Fibroblast of the conjunctiva (primary cell): ENCODE measurements at regions not wholly inside any gene's neighbourhood (a gene's known extent, or its start where the extent isn't known, plus 50 kb on each side); places are given as distances from the start of the nearest gene placed in this dataset.
"Not testable (repeated sequence)": the region's sequence is repeated elsewhere in the genome, so short reads cannot be mapped to it uniquely, and the experiment has no call there.

Experiments
- DNase-seq: peaks from one replicate; pipeline ENCODE4 v3.0.0-alpha.2; 2010; ENCODE audit warnings: low read depth

DNA sequence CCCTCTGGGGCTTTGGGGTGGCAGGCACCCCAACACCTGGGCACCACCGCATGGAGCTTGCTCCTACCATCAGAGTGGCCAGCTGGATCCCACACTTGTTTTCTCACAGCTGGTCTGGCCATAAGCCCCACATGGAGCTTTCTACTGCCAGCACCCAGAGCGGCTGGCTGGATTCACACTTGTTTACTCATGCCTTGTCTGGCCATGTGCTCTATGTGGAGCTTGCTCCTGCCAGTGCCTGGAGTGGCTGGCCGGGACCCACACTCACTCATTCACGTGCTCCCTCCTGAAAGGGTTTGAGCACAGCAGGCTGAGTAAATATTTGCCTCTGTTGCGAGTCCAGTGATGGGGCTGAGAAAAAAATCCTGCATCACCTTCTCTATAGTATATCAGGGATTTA lies 487.0 kb downstream of the CD109 start:
- no peak for DNase-seq

DNA sequence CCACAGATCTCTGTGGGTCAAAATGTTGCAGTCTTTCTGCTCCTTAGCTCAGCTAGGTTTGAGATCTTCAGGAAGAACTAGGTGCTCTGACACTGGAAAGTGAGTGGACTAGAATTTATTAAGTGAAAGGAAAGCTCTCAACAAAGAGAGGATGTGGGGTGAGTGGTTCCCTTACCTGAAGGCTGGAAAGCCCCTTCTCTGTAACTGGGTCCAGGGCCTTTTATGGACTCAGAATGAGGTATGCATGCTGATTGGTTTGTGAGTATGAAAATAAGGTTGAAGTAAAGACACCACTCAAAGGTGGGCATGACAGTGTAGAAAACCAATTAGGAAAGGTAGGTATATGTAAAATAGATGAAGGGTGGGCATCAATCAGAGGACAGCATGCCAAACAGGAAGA lies 485.5 kb downstream of the CD109 start:
- DNase-seq = no peak

DNA sequence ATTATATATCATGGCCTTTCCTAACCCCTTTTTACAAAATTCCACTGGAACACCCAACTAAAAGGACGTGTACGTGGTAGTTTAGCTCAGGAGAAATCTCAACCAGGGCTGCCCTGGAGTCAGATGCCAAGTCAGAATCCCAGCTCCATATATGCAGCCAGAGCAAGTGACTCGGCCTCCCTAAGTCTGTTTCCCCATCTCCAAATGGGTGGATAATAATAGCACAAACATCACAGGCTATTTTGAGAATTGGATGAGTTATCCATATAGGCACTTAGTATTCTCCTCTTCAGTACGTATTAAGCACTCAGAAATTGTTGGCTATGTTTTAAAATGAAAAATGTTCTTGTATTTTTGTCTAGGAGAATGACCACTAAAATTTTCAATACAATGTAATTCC lies 481.5 kb downstream of the CD109 start:
- DNase-seq = no peak

DNA sequence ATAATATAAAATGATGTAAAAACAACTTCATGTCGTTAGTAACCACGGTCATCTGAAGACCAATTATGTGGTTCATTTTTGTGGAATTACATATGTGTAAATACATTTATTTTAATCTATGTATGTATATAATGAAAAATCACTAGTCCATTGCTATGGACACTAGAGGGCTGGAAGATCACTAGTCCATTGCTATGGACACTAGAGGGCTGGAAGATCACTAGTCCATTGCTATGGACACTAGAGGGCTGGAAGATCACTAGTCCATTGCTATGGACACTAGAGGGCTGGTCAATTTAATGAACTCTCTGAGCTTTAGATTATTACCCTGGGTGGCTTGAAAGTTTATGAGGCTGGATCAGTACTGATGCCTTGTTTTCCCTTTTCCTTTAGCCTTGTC lies 474.5 kb downstream of the CD109 start:
- not testable (repeated sequence) for DNase-seq

DNA sequence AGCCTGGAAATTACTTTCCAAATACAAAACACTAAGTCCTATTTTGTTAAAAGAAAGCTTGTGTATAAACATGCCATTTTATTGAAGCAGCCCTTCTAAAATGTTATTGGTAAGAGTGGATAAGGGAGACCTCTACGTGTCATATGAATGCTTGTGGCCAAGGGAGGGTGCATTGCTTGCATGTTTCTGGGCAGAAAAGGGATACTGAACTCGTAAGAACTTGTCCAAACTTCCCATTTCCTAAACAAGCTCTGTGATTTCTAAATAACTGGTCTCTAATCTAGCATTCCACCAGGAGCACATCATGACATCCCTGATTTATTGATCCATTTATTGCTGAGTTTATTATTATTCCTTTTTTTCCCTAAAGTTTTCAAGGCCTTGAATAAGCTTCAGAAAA lies 474.1 kb downstream of the CD109 start:
- DNase-seq = no peak

DNA sequence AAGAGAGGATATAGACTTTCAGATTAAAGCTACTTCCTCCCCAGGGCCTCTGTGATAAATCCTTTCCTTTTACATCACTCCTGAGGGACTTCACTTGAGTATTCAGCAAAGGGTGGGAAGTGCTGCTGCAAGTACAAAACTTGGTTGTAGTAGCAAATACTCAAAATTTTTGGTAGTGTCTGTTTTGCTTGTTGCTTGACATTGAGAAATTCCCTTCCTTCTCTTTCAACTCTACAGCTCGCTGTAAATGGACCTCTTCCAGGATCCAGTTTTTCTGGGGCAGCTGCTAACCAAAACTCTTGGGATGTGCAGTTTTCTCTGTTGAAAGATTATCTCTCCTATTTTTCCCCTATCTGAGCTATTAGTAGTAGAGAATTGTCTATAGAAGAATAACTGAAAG lies 472.0 kb downstream of the CD109 start:
- DNase-seq = no peak

DNA sequence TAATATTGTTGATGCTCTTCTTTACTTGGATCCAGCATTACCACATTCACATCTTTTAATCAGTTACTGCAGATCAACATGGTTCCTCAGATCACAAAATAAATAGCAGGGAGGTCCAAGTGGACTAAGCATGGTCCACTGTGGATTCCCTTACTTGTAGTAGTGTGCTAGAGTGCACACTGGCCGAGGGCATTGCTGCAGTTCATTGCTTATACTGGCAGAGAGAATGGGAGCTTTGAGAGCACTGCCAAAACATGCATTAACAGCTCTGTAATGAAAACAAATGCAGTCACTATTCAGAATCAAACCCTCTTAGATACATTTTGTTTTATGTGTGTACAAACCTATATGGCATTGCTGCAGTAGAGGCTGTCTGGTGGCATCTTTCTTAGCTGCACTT lies 471.5 kb downstream of the CD109 start:
- peak; percentile 12 for DNase-seq

DNA sequence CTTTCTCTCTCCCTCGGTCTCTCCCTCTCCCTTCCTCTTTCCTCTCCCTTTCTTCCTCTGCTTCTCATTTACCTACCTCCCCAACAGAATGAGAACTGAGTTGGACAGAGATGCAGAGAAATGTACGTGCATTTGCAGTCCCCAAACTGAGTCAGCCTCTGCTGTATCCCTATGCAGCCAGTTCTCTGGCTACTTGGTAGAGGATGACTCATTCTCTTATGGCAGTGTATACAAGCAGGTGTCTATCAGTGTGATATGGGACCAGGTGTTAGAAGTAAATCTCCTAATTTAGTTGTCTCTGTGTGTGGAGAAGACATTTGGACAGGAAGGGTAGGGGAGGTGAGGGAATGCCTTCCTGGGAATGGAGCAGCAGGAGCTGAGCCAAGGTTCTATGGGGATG lies 470.8 kb downstream of the CD109 start:
- no peak for DNase-seq

DNA sequence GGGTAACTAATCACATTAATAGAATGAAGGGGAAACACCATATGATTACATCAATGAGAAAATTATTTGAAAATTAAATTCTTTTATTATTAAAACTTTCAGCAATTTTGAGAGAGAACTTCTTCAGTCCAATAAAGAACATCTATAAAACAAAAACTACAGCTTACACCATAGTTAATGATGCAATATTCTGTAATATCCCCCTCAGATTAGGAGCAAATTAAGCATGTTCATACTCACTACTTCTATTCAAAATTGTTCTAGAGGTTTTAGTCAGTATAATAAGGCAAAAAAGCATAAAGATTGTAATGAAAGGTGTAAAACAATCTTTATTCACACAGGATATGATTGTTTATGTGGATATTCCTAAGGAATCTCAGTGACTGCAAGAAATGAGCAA lies 465.4 kb downstream of the CD109 start:
- DNase-seq = peak; percentile 18

DNA sequence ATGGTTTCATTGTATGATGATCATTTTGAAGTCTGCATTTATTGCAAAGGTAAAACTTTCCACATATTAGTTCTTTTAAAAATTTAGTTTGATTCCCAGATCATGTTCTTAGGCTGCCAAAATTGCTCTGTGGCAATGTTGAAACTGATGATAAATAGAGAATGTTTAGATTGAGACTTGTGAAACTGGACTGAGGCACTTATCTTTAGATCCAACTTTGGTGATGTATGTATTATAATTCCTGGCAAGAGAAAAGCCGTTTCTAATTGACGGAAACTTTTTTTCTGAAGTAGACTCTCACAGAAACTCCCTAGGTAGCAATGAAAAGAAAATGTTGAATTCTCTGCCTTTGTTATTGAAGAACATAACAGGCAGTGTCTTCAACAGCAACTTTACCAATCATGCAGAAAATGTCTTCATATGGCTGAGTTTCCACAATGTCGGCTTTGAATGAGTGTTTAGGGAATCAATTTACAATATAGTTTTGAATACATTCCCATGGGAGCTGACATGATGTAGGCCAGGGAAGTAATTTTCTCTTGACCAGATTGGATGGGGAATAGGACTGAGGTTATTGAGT lies 456.2 kb downstream of the CD109 start:
- no peak for DNase-seq

DNA sequence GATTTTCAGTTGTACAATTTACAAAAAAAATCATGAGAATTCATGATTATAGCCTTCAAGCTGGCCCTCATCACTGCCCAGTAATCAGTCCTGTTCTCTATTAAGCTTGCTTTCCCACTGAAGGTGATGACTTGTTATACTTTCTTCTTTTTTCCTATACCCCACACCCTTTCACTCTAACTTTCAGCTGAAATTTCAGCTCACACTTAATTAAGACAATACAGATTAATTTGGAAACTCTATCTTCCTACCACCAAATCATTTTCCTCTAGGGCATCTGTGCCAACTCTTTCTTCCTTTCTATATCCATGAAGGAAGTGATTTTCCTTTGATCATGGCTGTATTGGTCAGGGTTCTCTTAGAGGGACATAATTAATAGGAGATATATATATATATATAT lies 449.9 kb downstream of the CD109 start:
- no peak for DNase-seq

DNA sequence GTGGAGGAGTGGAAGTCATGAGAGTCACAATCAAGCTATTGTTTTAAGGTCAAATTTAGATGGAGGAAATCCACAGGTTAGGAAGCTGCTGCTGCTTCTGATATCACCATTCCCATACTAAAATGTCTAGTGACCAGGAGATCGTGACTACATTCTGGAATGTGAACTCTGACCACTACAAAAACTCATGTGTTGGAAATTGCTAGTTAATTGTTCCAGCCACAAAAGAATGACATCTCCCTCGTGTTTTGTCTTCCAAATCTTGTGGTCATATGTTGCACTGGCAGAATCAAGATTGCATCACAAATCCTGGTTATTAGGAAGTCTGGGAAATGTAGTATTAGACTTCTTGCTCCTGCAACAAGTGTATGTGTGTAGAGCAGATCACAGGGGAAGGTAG lies 441.9 kb downstream of the CD109 start:
- DNase-seq = peak; percentile 81

DNA sequence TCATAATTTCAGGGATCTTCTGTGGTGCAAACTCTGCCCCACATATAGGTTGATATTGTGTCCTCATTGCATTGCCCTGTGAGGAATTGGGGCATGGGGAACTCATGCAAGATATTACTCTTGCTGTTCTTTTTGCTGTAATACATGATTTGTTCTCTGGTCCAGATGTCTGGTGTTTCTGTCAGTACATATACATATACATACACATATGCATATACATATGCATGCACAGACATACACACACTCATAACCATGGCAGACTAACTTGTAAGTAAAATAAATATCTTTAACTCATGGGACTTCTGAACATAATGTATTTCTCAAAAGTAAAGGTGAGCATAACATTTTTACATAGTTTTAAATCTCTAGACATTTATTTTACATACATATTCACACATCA lies 438.3 kb downstream of the CD109 start:
- no peak for DNase-seq

DNA sequence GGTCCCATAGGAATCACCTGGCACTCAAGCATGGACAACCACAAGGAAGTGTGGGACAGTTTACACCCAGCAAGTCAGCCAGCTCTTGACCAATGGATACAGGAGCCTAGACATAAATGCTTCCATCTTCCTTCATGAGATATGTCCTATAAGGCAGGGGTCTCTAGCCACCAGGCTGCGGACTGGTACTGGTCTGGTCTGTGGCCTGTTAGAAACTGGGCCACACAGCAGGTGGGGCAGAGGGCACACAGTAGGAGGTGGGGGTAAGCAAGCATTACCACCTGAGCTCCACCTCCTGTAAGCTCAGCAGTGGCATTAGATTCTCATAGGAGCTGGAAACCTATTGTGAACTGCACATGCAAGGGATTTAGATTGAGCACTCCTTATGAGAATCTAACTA lies 437.1 kb downstream of the CD109 start:
- no peak for DNase-seq

DNA sequence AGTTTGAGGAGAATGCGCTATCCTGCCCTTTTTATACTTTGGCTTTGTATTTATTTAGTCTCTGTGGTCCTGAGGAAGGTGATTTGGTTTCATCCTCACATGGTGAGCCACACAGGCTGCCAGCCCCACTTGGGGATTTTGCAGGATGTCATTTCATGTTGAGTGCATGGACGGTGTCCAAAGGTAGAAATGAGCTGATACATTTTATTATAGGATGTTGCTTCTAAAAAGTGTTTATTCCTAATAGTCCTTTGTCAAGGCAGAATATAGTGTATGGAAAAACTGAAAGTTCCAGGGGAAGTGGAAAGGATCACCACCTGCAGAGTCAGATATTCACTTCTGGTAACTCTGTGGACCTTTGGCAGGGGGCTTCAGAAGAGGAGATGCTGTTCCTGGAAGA lies 434.6 kb downstream of the CD109 start:
- no peak for DNase-seq

DNA sequence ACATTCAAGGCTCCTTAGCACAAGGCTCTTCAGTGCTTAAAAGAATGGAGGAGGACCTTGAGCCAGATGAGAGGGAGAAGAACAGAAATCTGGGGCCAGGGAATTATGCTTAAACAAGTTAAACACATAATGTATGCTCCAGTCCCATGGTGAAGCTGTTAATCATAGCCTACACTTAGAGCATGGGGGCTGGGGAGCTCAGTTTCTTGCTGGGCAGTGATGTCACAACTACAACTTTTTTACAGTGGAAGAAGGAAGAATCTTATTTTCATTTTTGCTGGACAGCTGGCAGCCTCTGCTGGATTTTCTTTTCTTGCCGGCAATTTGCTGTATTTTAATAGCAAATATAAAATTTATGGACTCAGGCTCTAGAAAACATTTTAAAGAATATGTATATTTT lies 432.5 kb downstream of the CD109 start:
- no peak for DNase-seq

DNA sequence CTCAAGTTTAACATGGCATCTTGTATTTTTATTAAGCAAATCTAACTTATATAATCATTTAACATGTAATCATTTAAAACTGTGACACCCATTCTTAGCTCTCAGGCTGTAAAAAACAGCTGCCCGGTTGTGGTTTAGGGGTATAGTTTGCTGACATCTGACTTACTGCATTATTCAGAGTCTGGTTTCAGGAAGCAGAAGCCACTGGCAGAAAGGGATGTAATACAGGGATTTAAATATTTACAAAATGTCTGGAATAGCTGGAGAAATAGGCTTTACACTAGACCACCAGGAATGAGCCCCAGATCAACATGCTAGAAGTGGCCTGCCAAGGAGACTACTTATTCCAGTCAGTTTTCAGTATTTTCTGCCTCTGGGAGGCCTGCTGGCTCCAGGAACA lies 421.1 kb downstream of the CD109 start:
- no peak for DNase-seq

DNA sequence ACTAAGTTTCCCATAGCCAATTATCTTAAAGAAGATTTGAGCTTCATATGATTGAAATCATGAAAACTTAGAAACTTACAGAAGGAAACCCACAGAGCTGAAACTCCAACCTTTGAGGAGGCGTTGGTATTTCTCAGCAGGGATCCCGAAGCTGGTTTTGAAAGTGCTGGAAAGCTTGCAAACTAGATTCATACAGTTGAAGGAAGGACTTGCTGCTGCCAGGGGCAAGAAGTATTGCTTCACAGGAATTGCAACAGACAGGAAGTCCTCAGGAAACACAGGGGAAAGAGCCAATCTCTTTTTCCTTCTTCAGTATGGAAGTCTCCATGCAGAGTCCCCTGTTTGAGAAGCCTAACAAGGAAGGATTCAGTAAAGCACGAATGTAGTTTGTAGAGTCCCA lies 419.7 kb downstream of the CD109 start:
- no peak for DNase-seq

DNA sequence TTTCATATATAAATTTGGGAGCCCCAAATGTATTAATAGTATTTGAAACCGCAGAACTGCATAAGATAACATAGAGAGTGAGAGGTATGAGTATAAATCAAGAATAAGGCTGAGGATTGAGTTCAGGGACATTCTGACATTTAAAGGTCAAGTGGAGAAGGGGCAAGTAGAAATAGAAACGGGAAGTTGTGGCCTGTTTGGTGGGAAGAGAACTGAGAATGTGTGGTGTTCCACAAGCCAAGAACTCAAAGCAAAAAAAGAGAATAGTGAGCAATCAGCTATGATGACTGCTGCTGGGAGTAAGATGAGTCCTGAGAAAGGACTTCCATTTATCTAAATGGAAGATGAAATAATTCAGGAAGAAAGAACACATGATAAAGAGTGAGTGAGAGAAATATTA lies 418.4 kb downstream of the CD109 start:
- no peak for DNase-seq

DNA sequence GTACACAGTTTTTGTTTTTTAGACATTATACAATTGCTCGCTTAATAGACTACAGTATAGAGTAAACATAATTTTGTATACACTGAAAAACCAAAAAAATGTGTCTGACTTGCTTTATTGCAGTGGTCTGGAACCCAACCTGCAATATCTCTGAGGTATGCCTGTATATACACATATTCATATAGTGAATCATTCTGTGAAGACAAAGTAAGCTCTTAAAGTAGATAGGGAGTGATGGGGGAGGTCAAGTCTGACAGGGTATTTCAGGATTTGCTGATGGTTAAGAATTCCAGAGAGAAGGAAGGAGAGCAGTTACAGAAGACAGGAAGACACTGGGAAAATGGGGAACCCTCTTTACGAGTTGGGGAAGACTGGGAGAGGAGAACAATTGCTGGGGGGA lies 417.9 kb downstream of the CD109 start:
- no peak for DNase-seq

DNA sequence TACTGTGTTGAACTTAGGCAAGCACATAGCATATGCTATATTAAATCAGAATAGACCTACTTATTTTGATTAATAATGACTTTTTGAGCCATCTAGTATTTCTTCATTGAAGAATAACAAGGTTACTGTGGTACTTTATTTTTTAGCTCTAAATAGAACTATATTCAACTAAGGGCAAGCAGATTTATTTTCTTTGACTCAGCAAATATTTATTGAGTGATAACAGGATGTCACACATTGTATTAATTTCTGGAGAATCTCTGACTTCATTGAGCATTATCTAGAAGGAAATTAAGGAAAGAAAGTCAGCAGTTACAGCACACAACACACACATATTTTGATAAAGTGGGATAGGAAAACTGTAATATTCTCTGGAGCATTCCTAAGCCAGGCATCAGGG lies 407.4 kb downstream of the CD109 start:
- no peak for DNase-seq

DNA sequence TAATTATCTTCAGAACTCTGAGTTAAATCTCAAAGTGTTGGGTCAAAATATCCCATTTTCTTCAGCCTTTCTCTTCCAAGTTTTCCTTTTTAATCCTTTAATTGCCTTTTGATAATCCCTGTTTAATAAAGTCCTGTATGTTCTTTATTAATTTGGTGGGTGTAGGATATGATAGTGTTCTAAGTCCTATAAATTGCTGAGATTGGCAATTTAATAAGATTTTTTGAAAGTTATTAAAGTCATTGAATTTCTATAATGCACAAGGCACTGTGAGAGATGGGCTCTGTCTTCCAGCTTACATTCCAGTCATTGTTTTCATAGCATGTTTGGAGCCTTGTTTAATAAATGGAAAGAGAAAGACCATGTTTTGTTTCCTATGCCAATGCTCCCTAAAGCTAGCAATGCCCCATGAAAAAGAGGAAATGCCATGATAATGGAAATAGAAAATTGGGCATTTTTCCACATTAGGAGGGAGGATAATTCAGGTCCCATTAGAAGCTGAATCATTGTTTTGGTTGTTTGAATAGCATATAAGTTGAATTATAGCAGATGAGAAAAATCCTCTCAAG lies 404.8 kb downstream of the CD109 start:
- no peak for DNase-seq

DNA sequence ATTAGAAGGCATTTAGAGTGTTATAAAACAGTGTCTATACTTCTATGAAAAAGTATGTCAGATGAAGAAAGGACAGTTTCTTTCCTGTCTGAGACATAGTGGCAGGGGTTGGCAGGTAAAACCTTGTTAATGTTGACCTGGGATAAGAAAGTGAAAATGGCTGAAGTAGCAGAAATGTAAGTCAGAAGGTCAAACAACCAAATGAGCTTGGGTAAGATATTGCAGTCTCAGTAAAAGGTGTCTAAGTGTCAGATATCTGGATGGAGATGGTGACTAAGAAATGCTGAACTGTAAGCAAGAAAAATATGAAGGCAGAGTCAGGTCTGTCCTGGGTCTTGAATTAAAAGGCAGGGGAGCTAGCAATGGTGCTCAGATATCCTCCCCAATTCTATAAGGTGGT lies 400.3 kb downstream of the CD109 start:
- no peak for DNase-seq

DNA sequence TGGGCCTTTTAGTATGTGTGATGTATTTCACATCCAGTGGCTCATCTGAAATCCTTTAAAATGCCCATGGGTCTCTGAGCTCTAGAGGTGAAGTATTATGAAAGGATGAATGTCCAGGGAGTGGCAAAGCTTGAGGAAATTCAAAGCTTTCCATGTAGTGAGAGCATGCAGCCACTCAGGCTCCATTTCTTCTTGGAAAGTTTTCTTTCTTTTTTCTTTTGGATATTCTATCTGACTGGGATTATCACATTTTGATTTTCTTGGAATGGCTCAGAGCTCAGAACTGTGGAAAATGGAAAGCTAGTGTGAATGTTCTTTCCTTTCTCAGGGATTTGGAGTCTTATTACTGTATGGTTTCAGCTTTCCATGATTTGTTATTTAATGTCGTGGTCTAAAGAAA lies 397.4 kb downstream of the CD109 start:
- no peak for DNase-seq

DNA sequence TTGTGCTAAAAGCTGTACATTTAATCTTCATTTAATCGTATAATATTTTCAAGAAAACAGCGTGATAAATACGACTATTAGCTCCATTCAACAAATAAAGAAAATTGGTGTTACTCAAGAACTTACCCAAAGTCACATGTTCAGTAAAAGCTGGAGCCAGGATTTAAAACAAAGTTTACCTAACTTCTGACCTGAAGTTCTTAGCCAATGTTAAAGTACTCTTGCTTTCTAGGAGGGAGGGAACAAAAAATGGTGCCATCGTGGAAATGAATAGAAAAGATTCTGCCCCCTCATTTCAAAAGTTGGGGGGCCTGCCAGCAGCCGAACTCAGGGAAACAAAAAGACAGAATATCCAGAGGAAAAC lies 395.8 kb downstream of the CD109 start:
- no peak for DNase-seq
